TTC549 (cell line): ENCODE measurements at regions not wholly inside any gene's neighbourhood (a gene's known extent, or its start where the extent isn't known, plus 50 kb on each side); places are given as distances from the start of the nearest gene placed in this dataset.
"Not testable (repeated sequence)": the region's sequence is repeated elsewhere in the genome, so short reads cannot be mapped to it uniquely, and the experiment has no call there.

Experiments
- FAIRE-seq: peaks from 2 replicates; lab custom pipeline; 2012; peaks lifted over from hg19 to GRCh38; lab: Jason Lieb, UNC

DNA sequence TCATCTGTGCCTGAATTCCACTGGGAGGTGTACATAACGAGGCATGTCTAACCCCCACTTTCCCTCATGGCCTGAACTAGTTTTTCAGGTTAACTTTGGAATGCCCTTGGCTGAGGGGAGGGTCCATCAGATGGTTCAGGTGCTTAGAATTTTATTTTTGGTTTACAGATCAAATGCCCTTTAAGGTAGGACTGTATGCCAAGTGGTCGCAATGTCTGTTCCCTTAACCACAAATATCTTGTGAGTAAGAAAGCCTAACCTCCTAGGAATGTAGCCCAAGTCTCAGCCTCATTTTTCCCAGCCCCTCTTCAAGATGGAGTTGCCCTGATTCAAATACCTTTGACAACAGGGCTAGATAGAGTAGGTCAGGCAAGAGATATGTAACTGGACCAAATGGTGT is 78.4 kb downstream of the RNASET2 start:
- no peak for FAIRE-seq

DNA sequence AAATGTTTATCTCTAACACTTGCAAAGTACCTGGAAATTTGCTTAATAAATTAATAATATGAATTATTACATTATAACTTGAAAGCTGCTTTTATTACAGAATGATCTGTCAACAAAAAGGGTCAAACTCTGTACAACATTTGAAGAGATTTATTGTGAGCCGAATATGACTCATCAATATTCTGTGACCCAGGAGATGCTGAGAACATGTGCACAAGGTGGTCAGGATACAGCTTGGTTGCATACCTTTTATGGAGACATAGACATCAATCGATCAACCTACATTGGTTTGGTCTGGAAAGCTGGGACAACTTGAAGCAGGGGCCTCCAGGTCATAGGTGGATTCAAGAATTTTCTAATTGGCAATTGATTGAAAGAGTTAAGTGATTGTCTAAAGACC is 79.0 kb downstream of the RNASET2 start:
- FAIRE-seq, result no peak

DNA sequence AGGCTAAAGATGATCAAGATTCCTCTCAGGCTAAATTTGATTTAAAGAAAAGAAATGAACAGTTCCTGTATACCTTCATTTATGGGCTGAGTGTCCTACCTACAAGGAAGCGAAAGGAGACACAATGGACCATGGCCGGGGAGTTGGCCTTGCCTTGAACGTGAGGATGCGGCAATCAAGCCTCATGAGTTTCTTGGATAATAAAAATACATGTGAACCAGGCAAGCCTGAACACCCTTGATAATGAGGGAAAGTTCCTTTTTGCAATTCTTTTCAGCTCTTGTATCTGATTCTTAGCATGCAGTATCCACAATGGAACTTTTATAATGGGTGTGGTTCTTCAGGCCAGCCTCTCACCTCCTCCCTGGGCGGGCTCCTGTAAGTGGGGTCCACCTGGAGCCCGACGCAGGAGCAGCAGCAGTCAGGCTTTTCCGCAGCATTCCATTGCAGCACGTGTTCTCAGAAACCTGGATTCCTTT is 83.8 kb downstream of the RNASET2 start:
- no peak for FAIRE-seq

DNA sequence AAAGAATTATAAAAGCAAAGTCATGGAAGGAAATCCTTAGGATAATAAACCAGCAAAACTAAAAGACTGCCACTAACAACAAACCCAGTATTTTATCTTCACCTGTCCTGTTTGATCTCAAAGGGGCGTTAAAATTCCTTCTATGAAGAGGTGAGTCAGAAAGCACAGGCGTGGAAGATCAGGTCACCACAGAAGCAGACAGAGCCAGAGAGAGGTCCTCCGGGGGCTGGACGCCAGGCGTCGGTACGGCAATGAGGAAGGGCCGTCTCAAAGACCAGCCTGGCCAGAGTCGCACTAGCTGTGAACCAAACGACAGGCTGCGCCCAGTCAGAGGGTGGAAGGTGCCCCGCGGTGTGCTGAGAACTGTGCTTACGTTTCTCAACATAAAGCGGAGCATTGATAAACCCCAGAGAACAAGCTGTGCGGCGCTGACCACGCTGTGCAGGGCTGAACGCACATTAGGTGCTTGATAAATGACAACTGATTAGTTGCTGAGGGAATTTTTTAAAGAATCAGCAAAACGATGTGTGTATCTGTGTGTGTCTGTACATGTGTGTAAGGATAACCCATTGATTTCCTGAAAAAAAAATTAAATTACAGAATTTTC is 85.6 kb downstream of the RNASET2 start:
- no peak for FAIRE-seq

DNA sequence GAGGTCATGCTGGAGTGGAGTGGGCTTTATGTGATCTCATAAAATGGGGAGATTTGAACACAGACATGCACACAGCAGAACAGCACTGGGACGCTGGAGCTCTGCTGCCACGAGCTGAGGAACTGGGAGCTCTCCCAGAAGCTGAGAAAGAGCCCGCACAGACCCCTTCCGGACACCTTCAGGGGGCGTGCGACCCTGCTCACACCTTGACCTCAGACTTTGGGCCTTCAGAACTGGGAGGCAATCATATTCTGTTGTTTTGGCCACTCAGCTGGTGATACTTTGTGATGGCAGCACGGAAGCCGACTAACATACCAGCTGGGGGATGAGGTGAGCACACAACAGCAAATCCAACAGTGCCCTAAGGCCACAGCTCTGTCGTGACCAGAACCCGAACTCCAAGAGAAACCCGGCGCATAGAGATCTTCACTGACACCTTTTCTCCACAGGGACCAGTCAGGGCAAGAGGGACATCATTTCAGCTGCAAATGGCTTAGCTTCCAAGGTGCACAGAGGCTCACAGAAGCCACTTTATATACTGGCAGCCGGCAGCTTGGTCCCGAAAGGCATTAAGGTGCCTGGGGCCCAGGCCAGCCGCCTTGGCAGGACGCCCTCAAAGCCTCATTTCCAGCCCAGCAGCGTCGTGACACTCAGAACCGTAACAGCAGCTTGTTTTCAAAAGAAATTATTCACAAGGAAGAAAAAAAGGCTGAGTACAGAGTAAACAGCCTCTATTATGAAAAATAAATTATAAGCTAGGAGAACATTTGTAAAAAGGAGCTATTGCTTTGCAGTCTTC is 89.3 kb downstream of the RNASET2 start:
- no peak for FAIRE-seq

DNA sequence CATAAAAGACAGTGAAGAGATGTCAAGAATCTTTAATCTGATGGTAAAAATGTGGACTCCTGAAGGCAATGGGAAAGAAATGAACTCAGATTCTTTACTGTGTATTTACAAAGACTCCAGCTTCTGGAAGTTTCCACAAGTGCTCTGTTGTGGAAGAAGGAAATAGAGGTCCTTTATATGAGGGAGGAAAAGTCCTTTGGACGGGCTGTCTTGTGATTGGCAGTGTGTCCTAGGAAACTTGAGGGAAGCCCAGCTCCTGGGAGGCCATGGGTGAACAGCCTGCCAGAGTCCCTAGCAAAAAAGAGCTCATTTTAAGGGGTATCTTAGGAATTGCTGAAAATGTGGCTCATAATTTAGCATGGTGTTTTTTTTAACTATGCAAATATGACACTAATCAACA is 92.0 kb downstream of the RNASET2 start:
- no peak for FAIRE-seq

DNA sequence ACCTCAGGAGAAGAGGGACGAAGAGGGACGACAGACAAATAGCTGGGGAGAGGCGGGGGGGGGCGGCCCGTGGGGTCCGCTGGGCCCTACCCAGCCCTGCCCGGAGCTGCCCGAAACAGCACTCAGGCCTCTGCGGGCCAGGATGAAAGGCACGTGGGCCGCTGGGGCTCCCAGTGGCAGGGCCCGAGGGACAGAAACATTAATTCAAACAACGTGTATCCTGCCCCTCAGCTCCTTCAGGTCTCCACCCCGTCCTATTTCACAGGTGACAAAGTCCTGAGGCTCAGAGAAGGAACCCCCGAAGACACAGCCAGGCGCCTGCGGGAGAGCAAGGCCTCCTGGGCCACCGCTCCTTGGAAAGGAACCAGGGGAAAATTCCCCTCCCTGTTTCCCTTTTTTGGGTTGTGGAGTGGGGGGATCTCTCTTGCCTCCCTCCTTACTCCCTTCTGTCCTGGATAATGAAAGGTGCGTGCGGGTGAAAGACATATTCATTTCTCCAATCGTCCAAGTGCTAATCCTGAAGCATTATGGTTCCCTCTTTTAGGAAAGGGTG is 93.3 kb downstream of the RNASET2 start:
- no peak for FAIRE-seq

DNA sequence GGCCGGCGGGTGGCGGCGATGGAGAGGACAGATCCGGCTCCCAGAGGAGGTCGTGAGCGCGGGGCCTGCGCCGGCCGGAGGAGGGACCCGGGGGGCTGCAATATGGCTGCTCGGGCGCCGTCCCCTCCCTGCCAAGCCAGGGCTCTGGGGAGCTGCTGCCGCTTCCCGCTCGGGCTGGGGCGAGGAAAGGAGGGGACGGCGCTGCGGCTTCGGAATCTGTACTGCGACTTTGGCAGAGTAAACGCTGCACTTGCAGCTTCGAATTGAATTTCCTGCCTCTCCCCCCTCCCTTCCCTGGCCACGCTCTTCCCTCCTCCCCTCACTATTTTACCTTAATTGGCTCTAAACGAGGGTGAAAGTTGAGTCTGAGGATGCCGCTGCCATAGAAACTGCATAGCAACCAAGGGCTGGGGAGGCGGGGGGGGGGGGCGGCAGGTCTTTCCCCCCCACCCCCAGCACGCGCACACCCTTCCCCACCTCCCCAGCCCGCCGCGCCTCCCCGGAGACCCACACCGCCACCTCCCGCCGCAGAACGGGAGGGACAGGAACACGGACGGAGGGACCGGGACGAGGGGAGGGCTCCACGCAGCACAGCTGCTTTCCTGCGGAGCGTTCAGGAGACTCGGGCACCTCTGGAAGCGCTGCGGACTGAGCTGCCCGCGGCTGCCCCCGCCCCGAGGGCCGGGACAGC is 93.9 kb downstream of the RNASET2 start:
- FAIRE-seq, result no peak

DNA sequence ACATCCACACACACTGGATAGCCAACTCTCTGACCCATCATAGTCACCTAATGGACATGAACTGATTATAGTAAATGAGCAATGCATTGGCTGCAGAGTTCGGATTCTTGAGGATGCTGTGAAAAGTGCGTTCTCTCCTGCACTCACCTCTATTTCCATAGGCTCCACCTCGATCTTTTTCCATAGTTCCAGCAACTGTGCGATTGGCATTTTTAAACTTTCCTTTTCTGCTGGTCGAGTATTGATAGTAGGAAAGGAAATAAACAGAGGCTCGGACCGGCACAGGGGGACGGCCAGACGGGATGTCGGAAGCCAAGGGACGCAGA is 94.4 kb downstream of the RNASET2 start:
- FAIRE-seq, result no peak

DNA sequence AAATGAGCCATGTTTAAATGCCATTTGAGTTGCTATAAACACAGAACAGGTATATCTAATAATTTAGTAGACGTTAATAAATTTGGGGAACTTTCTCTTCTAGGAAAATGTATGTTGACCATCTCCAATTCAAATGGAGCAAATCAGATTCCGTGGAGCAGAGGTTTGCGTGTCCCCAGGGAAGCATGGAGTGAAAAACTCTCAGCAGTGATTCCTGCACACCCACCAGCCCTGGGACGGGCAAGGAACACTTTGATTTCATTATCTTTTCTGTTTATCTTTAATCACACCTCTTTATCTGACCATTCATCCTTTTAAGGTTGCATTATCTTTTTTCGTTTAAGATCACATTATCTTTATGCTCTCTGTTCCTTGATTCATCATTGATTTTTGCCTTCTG is 95.0 kb downstream of the RNASET2 start:
- no peak for FAIRE-seq

DNA sequence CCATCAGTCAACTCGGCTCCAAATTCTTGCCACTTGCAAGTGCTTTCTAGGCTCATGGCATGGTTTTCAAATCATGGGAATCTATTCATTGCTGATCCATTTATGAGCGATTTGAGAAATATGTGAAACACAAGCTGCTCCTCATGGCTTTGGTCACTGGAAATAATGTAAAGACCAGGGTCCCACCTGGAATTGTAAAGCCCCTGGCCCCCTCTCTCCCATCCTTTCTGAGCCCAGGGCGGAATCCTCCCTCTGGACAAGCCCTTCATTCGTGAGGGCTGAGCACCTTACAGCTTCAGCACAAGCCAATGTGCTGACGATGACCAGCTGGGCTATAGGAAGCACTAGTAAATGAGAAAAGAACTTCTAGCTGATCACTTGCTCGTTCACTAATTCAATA is 96.0 kb downstream of the RNASET2 start:
- FAIRE-seq, result no peak

DNA sequence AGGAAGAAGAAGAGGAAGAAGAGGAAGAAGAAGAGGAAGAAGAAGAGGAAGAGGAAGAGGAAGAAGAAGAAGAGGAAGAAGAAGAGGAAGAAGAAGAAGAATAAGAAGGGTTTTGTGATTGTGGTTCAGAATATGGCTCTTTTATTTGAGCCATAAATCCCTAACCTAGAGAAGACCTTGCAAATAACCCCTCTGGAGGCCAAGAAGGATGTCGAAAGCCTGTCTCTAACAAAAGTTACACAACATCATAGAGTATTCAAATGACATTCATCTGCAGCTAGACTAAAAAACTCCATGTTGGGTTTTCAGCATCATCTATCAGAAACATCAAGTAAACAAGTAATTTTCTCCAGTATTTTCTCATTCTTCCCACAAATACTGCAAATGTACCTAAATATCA is 100.9 kb downstream of the RNASET2 start:
- no peak for FAIRE-seq

DNA sequence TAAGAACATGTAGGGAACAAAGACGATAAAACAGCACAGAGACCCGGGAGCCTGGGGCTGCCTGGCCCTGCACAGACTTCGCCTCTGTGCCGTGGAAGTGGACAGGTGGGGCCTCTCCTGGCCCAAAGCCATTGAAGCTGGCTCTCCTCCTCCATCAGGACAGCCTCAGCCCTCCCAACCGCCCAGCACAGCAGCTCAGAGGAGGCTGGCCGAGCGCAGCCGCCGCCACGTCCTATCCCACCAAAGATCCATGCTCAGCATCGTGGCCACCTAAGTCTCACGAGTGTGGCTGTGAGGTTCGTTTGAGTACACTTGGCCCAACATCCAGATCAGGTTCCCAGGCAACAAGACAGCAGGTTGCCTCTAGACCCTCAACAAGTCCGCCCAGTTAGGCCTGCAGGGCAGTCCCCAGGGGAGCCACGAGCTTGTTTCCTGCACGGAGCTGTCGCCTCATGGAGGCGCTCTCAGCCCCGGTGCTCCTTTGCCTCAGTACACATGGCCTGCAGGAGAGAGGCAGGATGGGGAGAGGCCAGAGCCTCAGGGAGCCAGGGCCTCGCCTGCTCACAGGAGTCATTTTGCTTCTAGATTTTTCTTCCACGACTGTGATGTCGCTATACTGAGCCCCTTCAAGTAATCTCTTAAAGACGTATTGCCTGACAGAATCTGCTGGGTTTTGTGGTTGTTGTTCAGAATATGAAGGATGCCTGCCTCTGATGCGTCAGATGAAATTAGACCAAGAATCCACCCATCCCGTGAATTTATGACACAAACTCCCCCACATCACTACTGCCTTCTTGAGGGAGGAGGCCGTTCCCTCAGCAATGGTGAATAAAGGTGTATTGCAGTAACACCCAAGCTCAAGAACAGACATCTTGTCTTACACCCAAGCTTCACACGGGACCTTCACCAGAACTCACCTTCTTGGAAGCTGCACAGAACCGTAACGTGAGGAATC is 102.7 kb downstream of the RNASET2 start:
- FAIRE-seq, result no peak

DNA sequence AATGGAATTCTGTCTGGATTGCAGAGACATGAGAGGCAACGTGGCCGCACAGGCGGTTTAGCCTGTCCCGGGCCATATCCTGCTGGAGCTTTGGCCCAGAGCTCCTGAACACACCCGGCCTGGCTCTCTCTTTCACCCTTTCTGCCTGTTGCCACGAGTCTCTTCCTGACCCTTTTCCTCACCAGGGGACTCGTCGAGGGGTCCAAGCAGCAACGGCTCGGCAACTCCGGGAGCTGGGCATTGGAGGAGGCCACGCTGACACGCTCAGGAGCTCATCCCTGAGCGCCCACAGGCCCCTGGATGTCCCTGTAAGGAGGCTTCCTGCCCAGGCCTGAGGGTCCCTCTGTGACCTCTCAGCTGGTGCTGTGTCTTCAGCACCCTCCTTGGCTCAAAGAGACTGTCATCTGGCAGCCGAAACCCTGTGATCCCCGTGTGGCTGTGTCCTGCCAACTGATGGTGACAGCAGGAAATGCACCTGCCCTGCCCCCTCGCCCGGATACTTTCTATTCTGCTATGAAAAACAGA is 103.8 kb downstream of the RNASET2 start:
- FAIRE-seq, result no peak

DNA sequence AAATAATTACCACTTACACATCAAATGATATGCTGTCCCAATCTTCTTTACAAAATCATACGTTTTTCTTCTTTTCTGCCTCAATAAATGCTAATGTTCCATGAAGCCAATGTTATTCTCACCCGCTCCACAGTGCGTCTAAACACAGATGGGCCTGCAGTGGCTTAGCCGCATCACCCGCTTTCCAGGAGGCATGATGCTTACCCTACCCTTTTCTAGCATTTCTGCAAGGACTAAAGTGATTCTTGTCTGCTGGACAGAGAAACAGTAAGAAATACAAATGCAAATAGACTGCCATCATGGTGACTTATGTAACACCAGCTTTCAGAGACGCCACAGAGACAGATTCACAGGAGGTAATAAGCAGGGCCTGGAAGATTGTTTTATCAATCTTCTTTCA is 104.4 kb downstream of the RNASET2 start:
- FAIRE-seq, result no peak

DNA sequence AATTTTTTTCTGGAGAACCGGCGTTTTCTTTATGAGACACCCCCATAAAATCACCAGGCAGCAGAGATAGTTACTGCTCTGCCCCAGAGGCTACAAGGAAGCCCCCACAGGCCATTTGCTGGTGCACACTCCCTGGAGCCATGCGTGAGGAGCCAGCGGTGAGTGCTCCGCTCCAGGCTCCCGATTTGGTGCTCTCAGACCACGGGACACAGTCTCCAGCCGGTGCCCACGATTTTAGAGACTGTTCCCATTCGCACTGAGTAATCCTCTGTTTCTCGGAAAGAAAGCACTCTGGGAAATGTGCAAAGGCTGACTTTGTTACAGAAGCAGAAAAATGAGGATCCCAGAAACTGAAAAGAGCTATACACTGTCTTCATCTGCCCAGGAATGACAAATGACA is 104.9 kb downstream of the RNASET2 start:
- FAIRE-seq, result no peak

DNA sequence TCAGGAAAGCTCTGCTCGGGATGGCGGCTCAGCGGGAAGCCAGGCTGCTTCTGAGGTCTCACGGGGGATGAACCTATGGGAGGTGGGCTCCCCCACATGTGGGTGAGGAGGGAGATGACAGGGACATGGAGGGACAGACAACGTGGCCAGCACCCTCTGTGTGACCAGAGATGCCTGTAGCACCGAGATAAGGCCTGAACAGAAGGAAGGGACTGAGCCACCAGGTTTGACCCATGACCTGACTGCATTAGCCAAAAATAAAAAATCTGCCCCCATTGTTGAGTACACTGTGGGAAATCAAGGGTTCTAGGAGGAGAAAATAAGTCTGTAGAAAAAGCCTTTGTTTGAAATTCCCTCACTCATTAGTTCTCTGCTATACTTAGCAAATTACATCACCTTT is 105.7 kb downstream of the RNASET2 start:
- FAIRE-seq, result no peak

DNA sequence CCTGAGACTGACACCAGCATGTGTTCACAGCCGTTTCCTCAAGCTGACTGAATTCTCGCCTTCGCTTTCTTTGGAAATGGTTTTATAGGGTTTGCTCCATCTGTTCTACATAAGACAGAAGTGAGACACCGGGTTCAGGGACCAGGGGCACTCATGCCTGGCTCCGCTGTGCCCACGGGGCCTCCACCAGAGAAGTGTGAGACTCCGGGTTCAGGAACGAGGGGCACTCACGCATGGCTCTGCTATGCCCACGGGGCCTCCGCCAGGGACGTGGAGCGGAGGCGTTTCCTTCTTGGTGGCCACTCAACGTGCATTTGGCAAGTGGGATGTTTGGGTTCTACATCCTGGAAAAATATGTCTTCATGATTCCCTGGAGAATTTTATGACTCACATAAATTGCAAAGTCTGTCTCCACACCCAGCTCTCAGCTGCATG is 106.6 kb downstream of the RNASET2 start:
- FAIRE-seq, result no peak

DNA sequence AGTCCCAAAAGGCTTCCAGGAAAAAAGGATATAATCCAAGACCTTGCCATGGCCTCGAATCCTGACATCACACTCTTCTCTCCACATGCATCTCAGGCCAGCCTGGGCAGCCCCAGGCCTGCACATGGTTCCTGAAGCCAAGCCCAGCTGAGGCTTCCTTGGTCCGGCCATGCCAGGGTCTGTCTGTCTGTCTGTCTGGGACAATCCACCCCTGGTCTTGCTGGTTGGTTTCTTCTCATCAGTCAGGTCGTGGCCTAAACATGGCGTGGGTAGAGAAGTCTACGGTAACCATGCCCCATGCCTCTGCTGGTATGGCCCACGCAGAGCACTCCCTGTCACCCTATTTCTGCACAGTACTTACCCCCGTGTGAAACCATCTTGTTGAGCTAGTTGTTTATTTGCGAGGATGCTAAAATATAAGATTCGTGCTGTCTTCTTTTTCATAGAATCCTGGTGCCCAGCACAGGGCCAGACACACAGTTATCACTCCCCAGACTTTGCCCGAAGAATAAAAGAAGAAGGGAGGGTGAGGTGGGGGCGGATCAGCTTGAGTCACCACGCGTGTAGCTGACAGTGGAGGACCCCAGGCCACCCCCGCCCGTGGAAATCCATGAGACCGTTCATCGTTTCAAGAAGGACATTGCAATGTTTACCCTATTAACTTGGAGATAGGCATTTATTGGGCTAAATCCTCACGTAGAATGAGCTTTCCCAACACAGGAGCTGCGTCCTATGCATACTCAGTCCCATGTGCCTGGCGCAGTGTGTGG is 107.2 kb downstream of the RNASET2 start:
- no peak for FAIRE-seq

DNA sequence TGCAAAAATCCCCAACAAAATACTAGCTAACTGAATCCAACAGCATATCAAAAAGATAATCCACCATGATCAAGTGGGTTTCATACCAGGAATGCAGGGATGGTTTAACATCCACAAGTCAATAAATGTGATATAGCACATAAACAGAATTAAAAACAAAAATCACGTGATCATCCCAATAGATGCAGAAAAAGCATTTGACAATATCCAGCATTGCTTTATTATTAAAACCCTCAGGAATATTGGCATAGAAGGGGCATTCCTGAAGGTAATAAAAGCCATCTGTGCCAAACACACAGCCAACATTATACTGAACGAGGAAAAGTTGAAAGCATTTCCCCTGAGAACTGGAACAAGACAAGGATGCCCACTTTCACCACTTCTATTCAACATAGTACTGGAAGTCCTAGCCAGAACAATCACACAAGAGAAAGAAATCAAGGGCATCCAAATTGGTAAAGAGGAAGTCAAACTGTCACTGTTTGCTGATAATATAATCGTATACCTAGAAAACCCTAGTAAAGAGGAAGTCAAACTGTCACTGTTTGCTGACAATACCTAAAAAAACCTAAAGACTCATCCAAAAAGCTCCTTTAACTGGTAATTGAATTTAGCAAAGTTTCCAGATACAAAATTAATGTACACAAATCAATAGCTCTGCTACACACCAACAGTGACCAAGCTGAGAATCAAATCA is 109.8 kb downstream of the RNASET2 start:
- FAIRE-seq, result not testable (repeated sequence)
